Kidney (tissue), 13 donors: ENCODE measurements at regions not wholly inside any gene's neighbourhood (a gene's known extent, or its start where the extent isn't known, plus 50 kb on each side); places are given as distances from the start of the nearest gene placed in this dataset.

Source experiments
- DNase-seq, 5 donors: peaks; one replicate each; pipeline ENCODE4 v3.0.0-alpha.2; 2013 to 2020
- FAIRE-seq: peaks from 2 replicates; lab custom pipeline; 2012; peaks lifted over from hg19 to GRCh38; lab: Jason Lieb, UNC
- H3K27ac ChIP-seq, 2 donors: one replicate each; pipeline ENCODE4 v1.7.0; 2013; ENCODE audit warnings: low read depth in 2 of 2, low read length in 2 of 2, inconsistent platforms in 1 of 2
- H3K27me3 ChIP-seq: one replicate; pipeline ENCODE4 v1.7.1; 2013; ENCODE audit warnings: low read length, inconsistent platforms; ENCODE audit not compliant: control insufficient read depth, insufficient read depth
- H3K36me3 ChIP-seq, 3 donors: one replicate each; pipeline versions ENCODE4 v1.7.0 to v1.7.1; 2013; ENCODE audit warnings: low read length in 3 of 3, control low read depth in 1 of 3, inconsistent platforms in 1 of 3; ENCODE audit not compliant: insufficient read depth in 3 of 3, control insufficient read depth in 2 of 3
- H3K4me1 ChIP-seq, 3 donors: one replicate each; pipeline versions ENCODE4 v1.7.0 to v1.7.1; 2013; ENCODE audit warnings: low read length in 3 of 3, inconsistent platforms in 1 of 3, low read depth in 1 of 3; ENCODE audit not compliant: control insufficient read depth in 2 of 3, insufficient read depth in 2 of 3
- H3K4me3 ChIP-seq, 3 donors: one replicate each; pipeline versions ENCODE4 v1.7.0 to v1.8.1; 2013; ENCODE audit warnings: low read length in 3 of 3, control low read depth in 1 of 3, inconsistent platforms in 1 of 3
- H3K9ac ChIP-seq, 3 donors: one replicate each; pipeline versions ENCODE4 v1.7.0 to v1.7.1; 2013; ENCODE audit warnings: low read length in 3 of 3, control low read depth in 1 of 3, inconsistent platforms in 1 of 3
- H3K9me3 ChIP-seq, 3 donors: one replicate each; pipeline versions ENCODE4 v1.7.0 to v1.7.1; 2013; ENCODE audit warnings: low read length in 3 of 3, control low read depth in 1 of 3, inconsistent platforms in 1 of 3; ENCODE audit not compliant: control insufficient read depth in 2 of 3, insufficient read depth in 1 of 3
- CTCF ChIP-seq: IDR thresholded peaks from 3 replicates; pipeline ENCODE4 v1.5.1; 2012; ENCODE audit warnings: mild to moderate bottlenecking, moderate library complexity, borderline replicate concordance; ENCODE audit not compliant: insufficient read depth; ENCODE audit errors: extremely low read depth
- intact Hi-C: fragments of 100-400 bp; cut with DNase I; formaldehyde crosslinking; loops from one replicate; pipeline ENCODE4 v1.11.1; 2022
- donor health status: control.
- donor health status: control.
- donor health status: control.
- donor health status: control.
- donor health status: control.
- donor health status: DM: yes; HTN: yes; CAD: no.
- donor health status: Normal renal cell carcinoma (clear cell type).

DNA sequence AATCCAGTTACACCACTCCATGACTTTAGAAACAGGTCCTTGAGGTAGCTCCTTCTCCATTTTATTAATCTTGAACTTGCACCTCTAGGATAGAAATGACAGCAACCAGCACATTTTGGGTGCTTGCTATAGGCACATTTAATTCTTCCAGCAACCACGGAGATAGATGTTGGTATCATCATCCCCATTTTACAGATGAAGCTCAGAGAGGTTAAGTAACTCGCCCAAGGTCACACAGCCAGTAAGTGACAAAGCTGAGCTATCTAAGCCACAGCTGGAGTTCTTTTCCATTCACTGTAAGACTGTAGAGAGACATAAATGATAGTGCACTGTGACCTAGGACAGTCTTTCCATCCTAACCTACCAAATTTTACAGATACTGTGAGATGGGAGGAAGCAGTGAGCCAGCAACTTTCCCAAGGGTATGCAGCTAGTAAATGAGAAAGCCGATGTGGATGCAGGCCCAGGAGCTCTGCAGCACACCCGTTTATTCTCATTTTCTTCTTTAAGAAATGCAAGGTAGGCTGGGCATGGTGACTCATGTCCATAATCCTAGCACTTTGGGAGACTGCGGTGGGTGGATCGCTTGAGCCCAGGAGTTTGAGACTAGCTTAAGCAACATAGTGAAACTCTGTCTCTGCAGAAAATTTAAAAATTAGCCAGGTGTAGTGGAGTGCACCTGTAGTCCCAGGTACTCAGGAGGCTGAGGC lies 103.2 kb downstream of the TBX5 start:
- H3K4me3 ChIP-seq, result no peak overlapping the region
- H3K9ac ChIP-seq, result no peak overlapping the region
- TF ChIP-seq CTCF, result no peak
- no peaks in the 10 kb centered on the region for H3K36me3 ChIP-seq
- intact Hi-C loops, result no loop called here
- FAIRE-seq, result no peak
- no peak overlapping the region for H3K27ac ChIP-seq
- no peak for DNase-seq
- H3K4me1 ChIP-seq, result no peaks in the 10 kb centered on the region
- H3K9me3 ChIP-seq, result no peaks in the 10 kb centered on the region
- no peaks in the 10 kb centered on the region for H3K27me3 ChIP-seq

GRCh38 chr12:114302117-114302516 lies 103.8 kb downstream of the TBX5 start:
- peak in 1 of 5 donors; percentile 1 for DNase-seq
- FAIRE-seq, result no peak
- TF ChIP-seq CTCF, result no peak

DNA sequence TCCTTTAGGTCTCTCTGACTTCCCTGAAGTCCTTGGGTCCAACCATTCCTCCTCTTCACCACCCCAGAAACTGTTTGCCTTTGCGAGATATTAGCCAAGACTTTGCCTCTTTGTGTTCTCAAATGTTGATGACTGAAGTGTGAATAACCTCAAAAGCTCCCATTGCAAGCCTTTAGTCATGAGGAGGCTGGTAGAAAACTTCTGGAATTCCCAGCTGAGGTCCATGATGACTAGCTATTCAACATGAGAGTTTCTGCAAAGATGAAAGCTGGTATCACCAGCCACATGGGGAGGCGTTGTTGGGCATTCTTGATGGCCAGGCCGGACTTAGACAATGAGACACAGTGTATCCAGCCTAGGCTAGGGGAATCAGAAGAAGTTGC lies 111.7 kb downstream of the TBX5 start:
- Histone ChIP-seq H3K36me3 (no peaks in the 10 kb centered on the region), H3K4me1 (no peaks in the 10 kb centered on the region), H3K9me3 (no peaks in the 10 kb centered on the region), H3K27me3 (no peaks in the 10 kb centered on the region), H3K27ac (no peak overlapping the region), H3K4me3 (no peak overlapping the region), H3K9ac (no peak overlapping the region)
- DNase-seq (no peak), FAIRE-seq (no peak)
- intact Hi-C loops, result no loop called here
- TF ChIP-seq CTCF, result no peak

More at GRCh38 chr12:114302117-114302516, 103.8 kb downstream of the TBX5 start:
- H3K4me3 ChIP-seq, result no peak overlapping the region
- H3K27ac ChIP-seq, result no peak overlapping the region
- no peaks in the 10 kb centered on the region for H3K27me3 ChIP-seq
- H3K4me1 ChIP-seq, result no peaks in the 10 kb centered on the region
- H3K36me3 ChIP-seq, result no peaks in the 10 kb centered on the region
- H3K9me3 ChIP-seq, result no peaks in the 10 kb centered on the region
- intact Hi-C loops, result no loop called here
- H3K9ac ChIP-seq, result no peak overlapping the region
